Hematopoietic multipotent progenitor cell (in vitro differentiated cells): ENCODE measurements at regions not wholly inside any gene's neighbourhood (a gene's known extent, or its start where the extent isn't known, plus 50 kb on each side); places are given as distances from the start of the nearest gene placed in this dataset.
"Not testable (repeated sequence)": the region's sequence is repeated elsewhere in the genome, so short reads cannot be mapped to it uniquely, and the experiment has no call there.

Source experiments
- DNase-seq, 3 donors: peaks; one replicate each; pipeline ENCODE4 v3.0.0-alpha.2; 2011 to 2015; ENCODE audit warnings: low read depth in 2 of 3, low spot score in 2 of 3

GRCh38 chr6:4360920-4361319 lies 225.5 kb upstream of the ECI2 start:
- no peak for DNase-seq

- no peak for DNase-seq
These were observed 223.8 kb upstream of the ECI2 start for GRCh38 chr6:4359108-4359730.

- DNase-seq = peak in 1 of 3 donors; percentile 8
These were observed 223.2 kb upstream of the ECI2 start for GRCh38 chr6:4358414-4359107.

GRCh38 chr6:4357660-4358152 lies 222.3 kb upstream of the ECI2 start:
- DNase-seq = not testable (repeated sequence)

- DNase-seq = no peak
These were observed 221.7 kb upstream of the ECI2 start for GRCh38 chr6:4356899-4357659.

GRCh38 chr6:4355241-4355640 lies 219.9 kb upstream of the ECI2 start:
- no peak for DNase-seq

GRCh38 chr6:4354181-4354580 lies 218.8 kb upstream of the ECI2 start:
- DNase-seq = no peak

- DNase-seq = no peak
These were observed 217.4 kb upstream of the ECI2 start for GRCh38 chr6:4352731-4353130.

- no peak for DNase-seq
These were observed 216.9 kb upstream of the ECI2 start for GRCh38 chr6:4352322-4352669.

GRCh38 chr6:4351520-4352321 lies 216.3 kb upstream of the ECI2 start:
- no peak for DNase-seq

- no peak for DNase-seq
These were observed 215.5 kb upstream of the ECI2 start for GRCh38 chr6:4350567-4351519.

- no peak for DNase-seq
These were observed 214.6 kb upstream of the ECI2 start for GRCh38 chr6:4349931-4350330.

GRCh38 chr6:4349323-4349722 lies 213.9 kb upstream of the ECI2 start:
- no peak for DNase-seq

GRCh38 chr6:4348462-4349112 lies 213.2 kb upstream of the ECI2 start:
- no peak for DNase-seq

GRCh38 chr6:4347877-4348276 lies 212.5 kb upstream of the ECI2 start:
- no peak for DNase-seq

- no peak for DNase-seq
These were observed 211.4 kb upstream of the ECI2 start for GRCh38 chr6:4346659-4347333.

GRCh38 chr6:4345543-4345942 lies 210.2 kb upstream of the ECI2 start:
- DNase-seq = no peak

GRCh38 chr6:4344317-4344899 lies 209.0 kb upstream of the ECI2 start:
- DNase-seq = peak in 2 of 3 donors; percentile 37 to 71
